ENCODE measurements at regions not wholly inside any gene's neighbourhood (a gene's known extent, or its start where the extent isn't known, plus 50 kb on each side); places are given as distances from the start of the nearest gene placed in this dataset.

DNA sequence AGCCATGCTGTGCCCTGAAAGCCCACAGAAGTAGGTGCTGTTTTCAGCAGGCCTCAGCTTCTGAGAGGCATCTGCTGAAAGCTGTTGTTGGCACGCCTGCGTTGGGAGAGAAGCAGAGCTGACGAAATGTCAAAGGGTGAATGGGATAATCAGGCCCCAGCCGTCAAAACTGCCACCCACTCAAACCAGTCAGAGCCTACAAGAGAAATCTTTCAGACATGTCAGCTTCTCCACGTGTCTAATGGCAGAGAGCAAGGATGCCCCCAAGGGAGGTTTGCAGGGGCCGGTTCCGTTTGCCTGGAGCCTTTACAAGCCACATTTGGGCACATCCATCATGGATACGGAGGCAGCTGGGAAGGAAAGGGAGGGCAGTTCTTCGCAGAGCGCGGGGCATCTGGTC, 568.2 kb upstream of the EEF2KMT start:
- Histone ChIP-seq H3K9me3 (ENCODE audit: control insufficient read depth in 1 of 2, low read length in 2 of 2) (no peaks in the 10 kb centered on the region), H3K27ac (ENCODE audit: low read depth, low read length) (no peak overlapping the region), H3K36me3 (ENCODE audit: insufficient read depth, low read length) (no peaks in the 10 kb centered on the region), H3K4me3 (ENCODE audit: low read length in 2 of 2) (no peak overlapping the region), H3K4me1 (ENCODE audit: insufficient read depth, low read length) (no peaks in the 10 kb centered on the region), H3K27me3 (ENCODE audit: insufficient read depth, low read length) (no peaks in the 10 kb centered on the region)
- intact Hi-C loops (cut with micrococcal nuclease), result no loop called here
- Mint-ChIP-seq H3K36me3 (no peaks in the 10 kb centered on the region), H3K4me1 (no peaks in the 10 kb centered on the region), H3K9me3 (peaks cover 0 to 7% (median 2%) of the 10 kb centered on the region in 8 donors), H3K27me3 (peaks cover 0 to 2% of the 10 kb centered on the region in 2 donors), H3K4me3 (no peak overlapping the region), H3K27ac (no peak overlapping the region)
- ChIA-PET CTCF (ENCODE audit: partially characterized antibody) (no interaction called here), POLR2A (ENCODE audit: partially characterized antibody) (no interaction called here)
- DNase-seq, result no peak

DNA sequence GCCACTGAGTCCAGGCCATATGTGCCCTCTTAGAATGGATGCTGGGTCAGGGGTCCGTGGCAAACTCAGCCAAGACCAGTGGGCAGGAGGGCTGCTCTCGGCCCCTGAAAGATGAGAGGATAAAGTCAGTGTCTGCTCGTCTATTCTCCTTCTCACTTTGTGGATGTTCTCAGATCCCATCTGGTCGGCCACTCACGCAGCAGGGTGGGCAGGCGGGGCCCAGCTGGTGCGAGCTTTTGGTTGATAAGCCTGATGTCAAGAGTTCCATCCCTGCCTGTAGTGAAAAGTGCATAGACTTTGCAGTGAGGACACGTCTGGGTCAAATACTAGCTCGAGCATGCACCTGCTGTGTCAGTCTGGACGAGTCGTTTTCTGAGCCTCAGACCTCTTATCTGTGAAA, 556.2 kb upstream of the EEF2KMT start:
- Mint-ChIP-seq H3K4me3 (no peak overlapping the region), H3K36me3 (no peaks in the 10 kb centered on the region), H3K27me3 (peaks cover 0 to 2% of the 10 kb centered on the region in 2 donors), H3K27ac (no peak overlapping the region), H3K9me3 (peaks cover 0 to 4% (median 2%) of the 10 kb centered on the region in 8 donors), H3K4me1 (no peaks in the 10 kb centered on the region)
- H3K4me3 ChIP-seq (ENCODE audit: low read length in 2 of 2), result no peak overlapping the region
- no peaks in the 10 kb centered on the region for H3K27me3 ChIP-seq (ENCODE audit: insufficient read depth, low read length)
- no peak for DNase-seq
- intact Hi-C loops (cut with micrococcal nuclease), result no loop called here
- H3K4me1 ChIP-seq (ENCODE audit: insufficient read depth, low read length), result no peaks in the 10 kb centered on the region
- no peaks in the 10 kb centered on the region for H3K9me3 ChIP-seq (ENCODE audit: control insufficient read depth in 1 of 2, low read length in 2 of 2)
- CTCF ChIA-PET (ENCODE audit: partially characterized antibody), result no interaction called here
- no peaks in the 10 kb centered on the region for H3K36me3 ChIP-seq (ENCODE audit: insufficient read depth, low read length)
- POLR2A ChIA-PET (ENCODE audit: partially characterized antibody), result no interaction called here
- H3K27ac ChIP-seq (ENCODE audit: low read depth, low read length), result no peak overlapping the region

DNA sequence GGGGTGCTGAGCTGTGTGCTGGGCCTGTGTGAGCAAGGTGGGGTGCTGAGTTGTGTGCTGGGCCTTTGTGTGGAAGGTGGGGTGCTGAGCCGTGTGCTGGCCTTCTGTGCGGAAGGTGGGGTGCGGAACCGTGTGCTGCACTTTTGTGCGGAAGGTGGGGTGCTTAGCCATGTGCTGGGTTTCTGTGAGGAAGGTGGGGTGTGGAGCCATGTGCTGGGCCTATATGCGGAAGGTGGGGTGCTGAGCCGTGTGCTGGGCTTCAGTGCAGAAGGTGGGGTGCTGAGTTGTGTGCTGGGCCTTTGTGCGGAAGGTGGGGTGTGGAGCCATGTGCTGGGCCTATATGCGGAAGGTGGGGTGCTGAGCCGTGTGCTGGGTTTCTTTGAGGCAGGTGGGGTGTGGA, 555.4 kb upstream of the EEF2KMT start:
- Histone ChIP-seq H3K9me3 (ENCODE audit: control insufficient read depth in 1 of 2, low read length in 2 of 2) (no peaks in the 10 kb centered on the region), H3K4me3 (ENCODE audit: low read length in 2 of 2) (no peak overlapping the region), H3K27me3 (ENCODE audit: insufficient read depth, low read length) (no peaks in the 10 kb centered on the region), H3K36me3 (ENCODE audit: insufficient read depth, low read length) (no peaks in the 10 kb centered on the region), H3K27ac (ENCODE audit: low read depth, low read length) (no peak overlapping the region), H3K4me1 (ENCODE audit: insufficient read depth, low read length) (no peaks in the 10 kb centered on the region)
- Mint-ChIP-seq H3K27ac (no peak overlapping the region), H3K9me3 (peaks cover 0 to 4% (median 3%) of the 10 kb centered on the region in 8 donors), H3K4me1 (no peaks in the 10 kb centered on the region), H3K27me3 (peaks cover 0 to 2% of the 10 kb centered on the region in 2 donors), H3K36me3 (no peaks in the 10 kb centered on the region), H3K4me3 (no peak overlapping the region)
- CTCF ChIA-PET (ENCODE audit: partially characterized antibody), result no interaction called here
- POLR2A ChIA-PET (ENCODE audit: partially characterized antibody), result no interaction called here
- no peak for DNase-seq
- intact Hi-C loops (cut with micrococcal nuclease), result no loop called here

DNA sequence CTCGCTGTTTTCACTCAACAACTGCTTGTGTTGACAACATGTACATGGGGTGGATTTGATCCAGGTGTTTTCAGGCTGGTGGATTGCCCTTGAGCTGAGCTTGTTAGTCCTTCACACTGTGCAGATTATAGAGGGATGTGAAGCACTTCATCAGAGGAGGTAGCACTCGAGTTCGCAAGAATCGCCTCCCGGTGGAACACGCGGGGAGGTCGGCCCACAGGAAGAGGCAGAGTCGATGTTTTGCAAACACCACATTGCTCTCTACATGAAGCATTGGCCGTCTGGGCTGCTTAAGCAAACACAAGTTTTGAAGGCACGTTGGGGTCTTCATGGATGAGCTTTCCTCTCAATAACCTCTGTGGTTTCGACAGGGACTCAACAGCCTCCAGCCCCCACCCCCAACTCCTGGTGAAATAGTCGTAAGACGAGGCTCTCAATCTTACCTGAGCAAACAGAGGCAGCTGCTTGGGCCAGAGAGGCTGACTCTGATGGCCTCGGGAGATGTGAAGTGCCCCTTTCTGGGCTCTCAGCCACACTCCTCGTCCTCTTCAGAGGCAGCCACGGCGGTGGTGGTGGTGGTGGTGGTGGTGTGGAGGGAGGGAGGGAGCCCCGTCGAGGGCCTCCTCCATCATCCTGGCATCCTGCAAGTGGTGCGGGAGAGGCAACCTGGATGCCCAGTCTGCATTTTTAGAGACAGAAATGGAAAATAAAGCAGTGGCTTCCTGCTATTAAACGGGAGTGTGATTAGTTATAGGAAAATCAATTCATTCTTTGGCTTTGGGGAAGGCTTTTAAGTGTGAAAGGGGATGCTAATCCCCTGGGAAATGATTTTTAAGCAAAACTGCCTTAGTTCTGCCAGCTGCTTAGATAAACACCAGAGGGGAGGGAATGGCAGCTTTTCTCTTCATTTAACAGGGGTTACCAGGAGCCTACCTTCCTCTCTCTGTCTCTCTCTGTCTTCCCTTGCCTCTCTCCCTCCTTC, 552.5 kb upstream of the EEF2KMT start:
- H3K4me1 ChIP-seq (ENCODE audit: insufficient read depth, low read length), result no peaks in the 10 kb centered on the region
- H3K4me3 ChIP-seq (ENCODE audit: low read length in 2 of 2), result no peak overlapping the region
- H3K27ac ChIP-seq (ENCODE audit: low read depth, low read length), result no peak overlapping the region
- H3K36me3 ChIP-seq (ENCODE audit: insufficient read depth, low read length), result no peaks in the 10 kb centered on the region
- H3K27ac Mint-ChIP-seq, result no peak overlapping the region
- POLR2A ChIA-PET (ENCODE audit: partially characterized antibody), result no interaction called here
- H3K4me1 Mint-ChIP-seq, result no peaks in the 10 kb centered on the region
- no peaks in the 10 kb centered on the region for H3K9me3 ChIP-seq (ENCODE audit: control insufficient read depth in 1 of 2, low read length in 2 of 2)
- DNase-seq, result no peak
- no peaks in the 10 kb centered on the region for H3K36me3 Mint-ChIP-seq
- H3K4me3 Mint-ChIP-seq, result no peak overlapping the region
- intact Hi-C loops (cut with micrococcal nuclease), result no loop called here
- H3K27me3 ChIP-seq (ENCODE audit: insufficient read depth, low read length), result no peaks in the 10 kb centered on the region
- CTCF ChIA-PET (ENCODE audit: partially characterized antibody), result no interaction called here
- H3K9me3 Mint-ChIP-seq, result peaks cover 0 to 4% (median 2%) of the 10 kb centered on the region in 8 donors
- peaks cover 0 to 2% of the 10 kb centered on the region in 2 donors for H3K27me3 Mint-ChIP-seq

DNA sequence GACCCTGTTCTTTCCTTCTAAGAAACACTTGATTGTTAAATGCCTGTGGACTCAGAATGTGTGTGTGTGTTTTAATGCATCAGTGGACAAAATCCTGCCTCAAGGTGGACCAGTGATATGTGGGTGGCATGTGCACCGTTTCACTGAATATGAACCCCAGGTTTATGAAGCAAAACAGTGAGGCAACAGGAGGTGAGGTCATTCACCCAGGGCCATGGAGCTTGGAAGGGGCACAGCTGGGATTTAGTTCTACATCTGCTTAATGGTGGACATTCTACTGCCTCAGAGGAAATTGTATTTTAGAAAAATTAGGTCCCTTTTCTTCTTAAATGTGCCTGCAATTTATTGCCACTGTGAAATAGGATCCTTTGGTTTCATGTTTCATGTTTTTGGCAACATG, 549.5 kb upstream of the EEF2KMT start:
- CTCF ChIA-PET (ENCODE audit: partially characterized antibody), result no interaction called here
- peaks cover 0 to 4% (median 0%) of the 10 kb centered on the region in 8 donors for H3K9me3 Mint-ChIP-seq

DNA sequence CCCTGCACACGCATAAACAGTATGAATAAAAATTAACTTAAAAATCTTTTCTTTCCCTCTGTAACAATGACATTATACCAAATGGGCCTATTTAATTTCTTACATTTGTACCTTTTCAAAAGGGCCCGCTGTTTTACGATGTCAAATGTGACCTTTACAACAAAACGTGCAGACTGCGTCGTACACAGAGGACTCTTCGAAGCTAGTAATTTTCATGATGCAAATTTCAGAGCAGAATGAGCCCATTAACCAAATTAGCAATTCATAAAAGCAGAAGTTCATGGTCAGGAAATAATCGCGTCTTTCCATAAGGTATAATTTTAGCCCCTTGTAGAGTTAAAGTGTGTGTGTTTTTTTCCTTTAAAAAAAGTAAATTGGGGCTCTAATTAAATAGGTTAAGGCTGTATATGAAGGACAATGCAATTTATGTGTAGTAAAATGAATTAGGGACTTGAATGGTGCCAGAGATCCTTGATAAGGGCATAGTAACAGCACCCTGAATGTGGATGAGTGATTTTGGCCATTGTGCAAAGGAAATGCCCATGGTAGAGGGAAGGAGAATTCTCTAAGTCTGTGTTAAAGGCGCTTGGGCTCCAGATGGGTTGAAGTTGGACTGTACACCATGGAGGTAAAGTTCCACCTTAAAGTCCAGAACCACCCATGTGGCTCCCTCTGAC, 546.4 kb upstream of the EEF2KMT start:
- Histone ChIP-seq H3K36me3 (ENCODE audit: insufficient read depth, low read length) (no peaks in the 10 kb centered on the region), H3K4me1 (ENCODE audit: insufficient read depth, low read length) (no peaks in the 10 kb centered on the region), H3K27me3 (ENCODE audit: insufficient read depth, low read length) (no peaks in the 10 kb centered on the region), H3K27ac (ENCODE audit: low read depth, low read length) (no peak overlapping the region), H3K9me3 (ENCODE audit: control insufficient read depth in 1 of 2, low read length in 2 of 2) (no peaks in the 10 kb centered on the region), H3K4me3 (ENCODE audit: low read length in 2 of 2) (no peak overlapping the region)
- ChIA-PET POLR2A (ENCODE audit: partially characterized antibody) (no interaction called here), CTCF (ENCODE audit: partially characterized antibody) (no interaction called here)
- Mint-ChIP-seq H3K9me3 (peaks cover 0 to 5% (median 0%) of the 10 kb centered on the region in 8 donors), H3K27me3 (no peaks in the 10 kb centered on the region), H3K4me3 (no peak overlapping the region), H3K36me3 (no peaks in the 10 kb centered on the region), H3K27ac (no peak overlapping the region), H3K4me1 (no peaks in the 10 kb centered on the region)
- intact Hi-C loops (cut with micrococcal nuclease), result no loop called here
- DNase-seq, result no peak

More for the DNA sequence above, 549.5 kb upstream of the EEF2KMT start:
- Mint-ChIP-seq H3K27ac (no peak overlapping the region), H3K4me3 (no peak overlapping the region), H3K4me1 (no peaks in the 10 kb centered on the region), H3K27me3 (no peaks in the 10 kb centered on the region), H3K36me3 (no peaks in the 10 kb centered on the region)
- no peak for DNase-seq
- Histone ChIP-seq H3K4me3 (ENCODE audit: low read length in 2 of 2) (no peak overlapping the region), H3K4me1 (ENCODE audit: insufficient read depth, low read length) (no peaks in the 10 kb centered on the region), H3K27ac (ENCODE audit: low read depth, low read length) (no peak overlapping the region), H3K27me3 (ENCODE audit: insufficient read depth, low read length) (no peaks in the 10 kb centered on the region), H3K9me3 (ENCODE audit: control insufficient read depth in 1 of 2, low read length in 2 of 2) (no peaks in the 10 kb centered on the region), H3K36me3 (ENCODE audit: insufficient read depth, low read length) (no peaks in the 10 kb centered on the region)
- POLR2A ChIA-PET (ENCODE audit: partially characterized antibody), result no interaction called here
- intact Hi-C loops (cut with micrococcal nuclease), result no loop called here

DNA sequence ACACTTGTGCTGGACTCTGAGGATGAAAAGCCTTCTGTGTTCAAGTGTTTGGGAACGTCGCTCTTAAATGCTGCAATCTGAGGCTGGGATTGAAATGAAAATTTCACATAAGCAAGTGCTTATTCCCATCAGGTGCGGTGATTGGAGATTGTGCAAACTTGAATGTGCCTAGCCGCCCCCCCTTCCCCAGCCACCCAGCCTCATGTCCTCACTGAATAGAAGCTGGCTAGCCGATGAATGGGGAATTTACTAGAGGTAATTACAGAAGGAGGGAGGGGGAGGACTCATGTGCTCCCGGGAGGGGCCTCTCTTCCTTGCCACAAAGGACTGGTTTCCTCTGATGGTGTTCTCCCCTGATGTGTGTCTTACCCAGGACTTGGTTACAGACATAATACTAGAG, 544.8 kb upstream of the EEF2KMT start:
- ChIA-PET POLR2A (ENCODE audit: partially characterized antibody) (no interaction called here), CTCF (ENCODE audit: partially characterized antibody) (interaction anchor here (1.0 kb wide), 1 partner anchor 9 kb away, joined by 3 read pairs; no protein-coding TSS in a partner anchor)
- Histone ChIP-seq H3K36me3 (ENCODE audit: insufficient read depth, low read length) (no peaks in the 10 kb centered on the region), H3K27ac (ENCODE audit: low read depth, low read length) (no peak overlapping the region), H3K4me3 (ENCODE audit: low read length in 2 of 2) (no peak overlapping the region), H3K9me3 (ENCODE audit: control insufficient read depth in 1 of 2, low read length in 2 of 2) (no peaks in the 10 kb centered on the region), H3K27me3 (ENCODE audit: insufficient read depth, low read length) (no peaks in the 10 kb centered on the region), H3K4me1 (ENCODE audit: insufficient read depth, low read length) (no peaks in the 10 kb centered on the region)
- H3K9me3 Mint-ChIP-seq, result peaks cover 0 to 5% (median 0%) of the 10 kb centered on the region in 8 donors
- no peaks in the 10 kb centered on the region for H3K36me3 Mint-ChIP-seq
- intact Hi-C loops (cut with micrococcal nuclease), result no loop called here
- DNase-seq, result no peak
- no peaks in the 10 kb centered on the region for H3K4me1 Mint-ChIP-seq
- H3K27me3 Mint-ChIP-seq, result no peaks in the 10 kb centered on the region
- H3K4me3 Mint-ChIP-seq, result no peak overlapping the region
- no peak overlapping the region for H3K27ac Mint-ChIP-seq

Measured in CD4-positive, alpha-beta memory T cell (primary cell).